ENCODE measurements at regions not wholly inside any gene's neighbourhood (a gene's known extent, or its start where the extent isn't known, plus 50 kb on each side); places are given as distances from the start of the nearest gene placed in this dataset.

DNA sequence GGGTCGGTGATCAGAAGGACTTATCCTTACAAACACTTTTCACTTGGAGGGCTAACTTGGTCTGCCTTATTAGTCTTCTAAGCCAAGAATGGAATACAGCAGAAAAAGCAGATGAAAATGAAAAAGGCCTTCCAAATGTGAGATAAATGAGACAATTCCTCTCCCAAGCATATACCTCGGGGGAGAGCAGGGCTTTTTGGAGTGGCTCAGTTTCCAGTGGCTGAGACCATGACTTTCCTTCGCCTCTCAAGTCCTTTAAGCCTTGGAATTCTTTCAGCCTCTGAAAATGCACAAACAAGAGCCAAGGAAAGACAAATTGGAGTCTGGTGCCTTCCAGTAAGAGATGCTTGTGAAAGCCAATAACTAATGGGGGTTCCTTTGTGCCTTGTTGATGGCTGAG lies 130.9 kb downstream of the DTWD1 start:
- DNase-seq = no peak

DNA sequence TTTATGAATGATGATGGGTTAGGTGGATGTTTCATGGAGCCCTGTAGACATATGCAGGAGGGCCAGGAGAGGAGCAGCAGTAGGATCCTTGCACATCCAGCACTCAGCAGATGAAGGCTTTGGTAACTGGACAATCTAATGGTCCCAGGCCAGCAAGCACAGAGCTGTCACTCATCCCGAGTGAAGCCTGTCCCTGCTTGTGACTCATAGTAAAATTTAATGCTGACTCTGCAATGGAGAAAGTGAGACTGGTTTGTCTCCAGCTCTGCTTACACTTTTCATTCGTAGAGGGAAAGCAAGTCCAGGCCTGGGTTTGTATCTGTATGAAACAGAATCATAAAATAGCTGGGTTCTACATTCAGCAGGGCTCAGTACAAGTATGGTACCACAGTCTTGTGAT lies 131.7 kb downstream of the DTWD1 start:
- no peak for DNase-seq

DNA sequence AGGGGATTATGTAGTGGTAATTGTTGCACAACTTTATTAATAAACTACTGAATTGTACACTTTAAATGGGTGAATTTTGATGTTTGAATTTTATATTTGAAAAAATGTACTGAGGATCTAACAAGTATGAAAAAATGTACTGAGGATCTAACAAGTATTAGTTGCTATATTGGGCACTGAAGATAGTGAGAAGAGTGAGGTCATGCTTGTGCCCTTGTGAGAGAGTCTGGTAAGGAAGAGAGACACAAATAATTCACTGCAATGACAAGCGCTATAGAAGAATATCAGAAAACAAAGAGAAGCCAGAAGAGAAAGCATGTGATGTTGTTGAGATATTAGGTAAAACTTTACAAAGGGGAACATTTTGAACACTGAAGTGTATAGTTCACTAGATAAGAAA lies 137.6 kb downstream of the DTWD1 start:
- DNase-seq = no peak

DNA sequence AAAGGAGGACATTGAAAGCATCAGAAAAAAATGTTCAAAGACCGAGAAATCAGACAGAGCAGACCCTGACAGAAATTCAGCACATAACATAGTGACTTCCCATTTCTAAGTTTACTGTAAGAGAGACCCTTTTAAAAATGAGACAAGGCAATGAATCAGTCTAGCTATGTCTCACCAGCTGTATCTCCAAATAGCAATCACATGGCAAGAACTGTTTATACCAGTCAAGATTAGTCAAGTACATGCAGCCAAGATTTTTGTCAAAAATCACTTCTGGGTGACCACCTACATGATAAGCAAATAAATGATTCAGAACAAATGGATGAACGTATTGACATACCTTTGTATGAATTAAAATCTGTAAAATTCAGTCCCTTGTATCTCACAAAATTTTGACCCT lies 138.0 kb downstream of the DTWD1 start:
- no peak for DNase-seq

DNA sequence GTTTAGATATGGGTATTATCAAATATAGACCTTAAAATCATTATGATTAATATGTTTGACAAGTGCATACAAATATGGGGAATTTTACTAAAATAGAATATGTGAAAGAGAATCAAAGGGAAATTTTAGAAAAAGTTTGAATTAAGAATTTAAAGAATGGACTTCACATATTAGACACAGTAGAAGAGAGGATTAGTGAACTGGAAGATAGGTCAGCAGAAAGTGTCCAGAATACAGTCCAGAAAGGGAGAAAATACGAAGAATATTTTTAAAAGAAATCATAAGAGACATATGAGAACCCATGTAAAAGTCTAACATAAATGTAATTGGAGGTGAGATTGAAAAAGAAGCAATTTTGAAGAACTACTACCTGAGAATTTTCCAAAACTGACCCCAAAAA lies 139.9 kb downstream of the DTWD1 start:
- DNase-seq = no peak

DNA sequence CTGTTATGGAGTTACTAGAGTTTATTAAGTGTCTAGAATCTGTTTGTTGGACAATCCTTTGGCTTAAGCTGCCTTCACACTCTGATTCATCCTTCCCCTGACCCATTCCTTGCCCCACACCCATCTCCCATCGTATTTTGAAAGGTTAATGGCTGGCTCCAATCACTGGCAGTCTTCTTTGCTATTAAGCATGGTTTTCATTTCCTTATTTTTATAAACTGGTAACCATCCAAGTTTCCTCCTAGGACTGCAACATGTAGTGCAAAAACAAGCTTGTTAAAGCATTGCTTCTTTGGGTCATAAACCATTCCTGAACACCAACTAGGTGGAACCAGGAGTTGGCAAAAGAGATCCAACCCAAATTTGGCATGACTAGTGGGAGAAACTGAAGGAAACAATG lies 148.4 kb downstream of the DTWD1 start:
- no peak for DNase-seq

DNA sequence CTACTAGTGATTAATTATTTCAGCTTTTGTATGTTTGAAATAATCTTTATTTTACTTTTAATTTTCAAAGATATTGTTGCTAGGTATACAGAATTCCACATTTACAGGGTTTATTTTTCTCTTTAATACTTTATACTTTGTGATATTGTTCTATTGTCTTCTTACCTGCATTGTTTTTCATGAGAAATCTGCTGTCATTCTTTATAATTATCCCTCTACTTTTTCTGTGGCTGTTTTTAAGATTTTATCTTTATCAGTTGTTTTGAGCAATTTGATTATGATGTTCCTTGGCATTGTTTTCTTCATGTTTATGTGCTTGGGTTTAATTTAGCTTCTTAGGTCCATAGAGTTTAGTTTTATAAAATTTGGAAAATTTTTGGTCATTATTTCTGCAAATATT lies 168.6 kb downstream of the DTWD1 start:
- DNase-seq = no peak

DNA sequence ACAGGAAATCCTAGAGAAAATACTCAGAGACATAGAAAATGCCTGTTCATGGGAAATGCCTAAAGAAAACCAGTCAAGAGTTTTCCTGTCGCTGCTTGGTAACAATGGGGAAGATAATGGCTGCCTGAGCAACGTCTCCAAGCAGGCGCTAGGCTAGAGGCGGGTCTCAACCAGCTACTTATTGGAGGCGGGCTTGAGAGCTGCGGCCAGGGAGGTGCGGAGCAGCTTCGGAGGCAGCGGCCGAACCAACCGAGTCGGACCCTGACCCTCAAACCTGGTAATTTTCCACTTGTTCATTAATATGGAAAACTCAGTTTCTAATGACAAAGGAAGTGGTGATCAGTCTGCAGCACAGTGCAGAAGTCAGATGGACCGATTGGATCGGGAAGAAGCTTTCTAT lies 173.1 kb downstream of the DTWD1 start:
- no peak for DNase-seq

DNA sequence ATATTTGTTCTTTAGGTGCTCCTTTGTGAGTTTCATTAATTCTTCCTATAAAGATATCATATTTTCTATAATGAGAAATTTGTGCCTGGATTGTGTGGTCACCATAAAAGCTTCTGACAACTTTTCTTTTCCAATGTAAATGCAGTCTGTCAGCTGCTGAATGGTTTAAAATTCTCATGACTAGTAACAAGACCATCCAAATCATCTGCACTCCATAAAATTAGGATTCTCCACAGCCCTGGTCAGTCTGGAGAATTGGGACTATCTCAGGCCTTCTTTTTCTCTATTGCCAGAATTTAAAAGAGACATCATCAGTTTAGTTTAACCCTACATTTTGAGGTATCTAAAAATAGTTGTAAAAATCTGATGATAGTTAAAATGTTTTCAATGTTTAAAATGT lies 180.9 kb downstream of the DTWD1 start:
- DNase-seq = no peak
